BJ (cell line): ENCODE measurements at regions not wholly inside any gene's neighbourhood (a gene's known extent, or its start where the extent isn't known, plus 50 kb on each side); places are given as distances from the start of the nearest gene placed in this dataset.
A peak's percentile ranks its signal among the peaks of the same experiment; 100 is the strongest.

Source experiments
- CTCF ChIA-PET: fragments of 350-600 bp; formaldehyde crosslinking; extraction: SDS; loops from one replicate; lab custom pipeline; 2021; ENCODE audit warnings: antibody characterized with exemption, inconsistent platforms; lab: Yijun Ruan, JAX
- POLR2A ChIA-PET: fragments of 300-600 bp; sonication (Branson Sonifier 250); formaldehyde crosslinking; extraction: SDS; loops from one replicate; lab custom pipeline; 2021; ENCODE audit warnings: antibody characterized with exemption; lab: Charles Lee
- DNase-seq: peaks from one replicate; pipeline ENCODE4 v3.0.0-alpha.2; 2011; ENCODE audit warnings: low read depth
- H3K27me3 ChIP-seq: 2 replicates; pipeline ENCODE4 v1.6.0; 2011; ENCODE audit warnings: low read length; ENCODE audit not compliant: control insufficient read depth, insufficient read depth
- H3K36me3 ChIP-seq: 2 replicates; pipeline ENCODE4 v1.5.1; 2011; ENCODE audit warnings: low read length; ENCODE audit not compliant: control insufficient read depth, insufficient read depth
- H3K4me3 ChIP-seq: 2 replicates; pipeline ENCODE4 v1.5.1; 2011; ENCODE audit warnings: low read depth, mild to moderate bottlenecking, control low read depth, low read length
- TF ChIP-seq, protein P1 (sequence below): IDR thresholded peaks from 2 replicates; pipeline ENCODE4 v1.5.1; 2011; ENCODE audit warnings: low read depth, mild to moderate bottlenecking, control low read depth, inconsistent platforms, low read length, moderate library complexity; ENCODE audit not compliant: insufficient read depth

DNA sequence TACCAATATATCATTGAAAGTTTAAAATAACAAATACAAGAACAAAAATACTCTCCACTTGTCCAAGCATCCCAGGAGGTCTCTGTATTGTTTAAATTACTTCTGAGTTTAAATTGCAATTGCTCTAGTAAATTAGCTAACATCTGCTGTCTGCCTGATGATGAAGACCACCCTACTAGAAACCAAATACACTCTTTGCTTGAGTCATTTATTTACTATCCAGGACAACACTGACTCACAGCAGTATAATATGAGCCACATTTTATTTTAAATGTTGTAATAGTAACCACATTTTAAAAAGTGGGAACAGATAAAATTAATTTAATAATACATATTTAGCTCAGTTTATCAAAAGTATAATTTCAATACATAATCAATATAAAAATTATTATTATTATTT lies 62.9 kb upstream of the EEA1 start:
- H3K36me3 ChIP-seq = no peaks in the 10 kb centered on the region
- no peaks in the 10 kb centered on the region for H3K27me3 ChIP-seq
- peak; percentile 22 for DNase-seq
- TF ChIP-seq, protein P1, sequence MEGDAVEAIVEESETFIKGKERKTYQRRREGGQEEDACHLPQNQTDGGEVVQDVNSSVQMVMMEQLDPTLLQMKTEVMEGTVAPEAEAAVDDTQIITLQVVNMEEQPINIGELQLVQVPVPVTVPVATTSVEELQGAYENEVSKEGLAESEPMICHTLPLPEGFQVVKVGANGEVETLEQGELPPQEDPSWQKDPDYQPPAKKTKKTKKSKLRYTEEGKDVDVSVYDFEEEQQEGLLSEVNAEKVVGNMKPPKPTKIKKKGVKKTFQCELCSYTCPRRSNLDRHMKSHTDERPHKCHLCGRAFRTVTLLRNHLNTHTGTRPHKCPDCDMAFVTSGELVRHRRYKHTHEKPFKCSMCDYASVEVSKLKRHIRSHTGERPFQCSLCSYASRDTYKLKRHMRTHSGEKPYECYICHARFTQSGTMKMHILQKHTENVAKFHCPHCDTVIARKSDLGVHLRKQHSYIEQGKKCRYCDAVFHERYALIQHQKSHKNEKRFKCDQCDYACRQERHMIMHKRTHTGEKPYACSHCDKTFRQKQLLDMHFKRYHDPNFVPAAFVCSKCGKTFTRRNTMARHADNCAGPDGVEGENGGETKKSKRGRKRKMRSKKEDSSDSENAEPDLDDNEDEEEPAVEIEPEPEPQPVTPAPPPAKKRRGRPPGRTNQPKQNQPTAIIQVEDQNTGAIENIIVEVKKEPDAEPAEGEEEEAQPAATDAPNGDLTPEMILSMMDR = no peak
- no peak overlapping the region for H3K4me3 ChIP-seq
- ChIA-PET CTCF (interaction anchor here (1.0 to 1.5 kb wide), 2 partner anchors 389 to 1110 kb away, joined by 3 to 4 read pairs; no protein-coding TSS in a partner anchor), POLR2A (no interaction called here)

DNA sequence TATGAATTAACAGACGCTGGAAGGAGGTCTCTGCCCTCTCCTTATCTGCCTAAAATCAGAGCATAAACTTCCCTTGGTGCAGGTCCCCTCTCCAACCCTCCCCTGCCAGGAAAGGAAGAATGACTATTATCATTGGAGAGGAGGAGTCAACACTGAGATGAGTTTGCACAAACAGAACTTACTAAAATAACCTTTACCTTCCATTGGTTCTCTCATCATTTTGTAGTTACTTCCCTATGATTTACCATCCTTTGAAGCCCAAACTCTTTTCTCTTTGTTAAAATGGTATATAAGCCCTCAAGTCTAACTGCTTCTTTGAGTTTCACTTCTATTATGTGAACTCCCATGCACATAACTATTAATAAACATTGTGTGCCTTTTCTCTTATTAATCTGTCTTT lies 64.2 kb upstream of the EEA1 start:
- TF ChIP-seq, protein P1 = no peak

DNA sequence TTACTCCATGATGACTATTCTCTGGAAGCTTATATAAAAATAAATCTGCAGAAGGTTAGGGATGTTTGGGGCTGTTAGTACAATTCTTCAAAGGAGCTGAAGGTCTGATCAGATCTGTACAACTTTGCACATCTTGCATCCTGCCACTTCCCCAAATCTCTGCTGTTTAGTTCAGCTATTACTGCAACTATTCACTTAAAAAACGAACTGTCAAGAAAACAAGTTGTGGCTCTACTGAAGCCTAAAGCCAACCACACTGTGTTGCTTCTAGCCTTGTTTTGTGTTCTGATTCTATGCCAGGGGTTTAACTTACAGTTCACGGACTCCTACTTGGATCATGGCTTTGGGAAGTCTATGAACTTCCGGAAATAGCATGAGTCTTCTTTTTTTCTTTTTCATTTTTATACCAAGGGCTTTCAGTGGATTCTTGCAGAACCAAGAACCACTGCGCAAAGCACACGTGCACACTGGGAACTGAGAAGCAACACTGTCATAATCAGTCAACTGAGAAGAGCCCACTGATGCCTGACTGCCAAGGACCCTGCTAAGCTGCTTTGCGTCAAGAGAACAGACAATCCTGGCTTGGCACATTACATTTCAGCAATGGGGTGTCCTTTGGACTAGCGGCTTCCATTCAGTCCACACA lies 66.3 kb upstream of the EEA1 start:
- CTCF ChIA-PET = interaction anchor here (0.6 to 2.4 kb wide), 5 partner anchors 8 to 140 kb away, joined by 3 to 13 read pairs (median 3); no protein-coding TSS in a partner anchor
- POLR2A ChIA-PET = no interaction called here
- Histone ChIP-seq H3K27me3 (no peaks in the 10 kb centered on the region), H3K36me3 (no peaks in the 10 kb centered on the region), H3K4me3 (no peak overlapping the region)
- TF ChIP-seq, protein P1 = no peak
- no peak for DNase-seq

More for the DNA sequence above, 64.2 kb upstream of the EEA1 start:
- Histone ChIP-seq H3K4me3 (no peak overlapping the region), H3K36me3 (no peaks in the 10 kb centered on the region), H3K27me3 (no peaks in the 10 kb centered on the region)
- no peak for DNase-seq
- ChIA-PET CTCF (interaction anchor here (0.9 to 1.5 kb wide), 2 partner anchors 426 to 1109 kb away, joined by 3 to 4 read pairs; no protein-coding TSS in a partner anchor), POLR2A (no interaction called here)

DNA sequence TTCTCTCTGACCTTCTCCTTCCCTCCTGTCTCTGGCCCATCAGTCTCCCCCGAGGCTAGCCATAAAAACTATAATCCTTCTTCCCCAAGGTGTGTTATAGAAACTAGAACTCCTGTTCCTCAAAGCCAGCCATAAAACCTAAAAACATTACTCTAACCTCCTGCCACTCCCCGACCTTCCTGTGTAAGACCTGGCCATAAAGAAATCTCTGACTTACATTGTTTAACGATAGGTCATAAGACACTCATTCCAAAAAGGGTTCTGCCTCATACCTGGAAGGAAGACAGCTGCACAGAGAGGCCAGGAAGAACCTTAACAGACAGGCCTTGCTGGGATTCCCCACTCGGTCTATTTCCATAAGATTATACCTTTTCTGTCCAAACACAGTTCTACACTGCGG lies 70.9 kb upstream of the EEA1 start:
- POLR2A ChIA-PET = no interaction called here
- CTCF ChIA-PET = no interaction called here
- H3K4me3 ChIP-seq = no peak overlapping the region

DNA sequence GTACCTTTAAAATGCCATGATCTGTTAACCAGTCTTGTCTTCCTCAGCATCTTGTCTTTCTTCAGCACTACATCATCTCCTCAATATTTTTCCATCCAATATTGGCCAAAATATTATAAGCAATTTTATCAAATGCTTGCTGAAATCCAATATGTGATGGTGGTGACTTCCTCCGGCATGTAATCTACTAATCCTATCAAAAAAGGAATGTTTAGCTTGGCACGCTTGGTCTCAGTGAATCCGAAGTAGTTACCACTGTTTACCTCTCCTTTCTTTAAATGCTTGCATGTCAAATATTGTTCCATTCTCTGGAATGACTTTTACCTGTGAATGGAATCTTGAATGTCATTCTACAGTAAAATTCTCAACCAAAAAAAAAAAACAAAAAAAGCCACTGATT lies 72.3 kb upstream of the EEA1 start:
- no peaks in the 10 kb centered on the region for H3K36me3 ChIP-seq
- TF ChIP-seq, protein P1 = no peak
- H3K4me3 ChIP-seq = no peak overlapping the region
- no peaks in the 10 kb centered on the region for H3K27me3 ChIP-seq
- DNase-seq = no peak
- ChIA-PET CTCF (interaction anchor here (0.9 to 1.0 kb wide), 2 partner anchors 9 to 14 kb away, joined by 3 read pairs; no protein-coding TSS in a partner anchor), POLR2A (no interaction called here)

More for the DNA sequence above, 70.9 kb upstream of the EEA1 start:
- no peak for DNase-seq
- TF ChIP-seq, protein P1 = no peak
- Histone ChIP-seq H3K36me3 (no peaks in the 10 kb centered on the region), H3K27me3 (no peaks in the 10 kb centered on the region)
